ENCODE measurements at regions not wholly inside any gene's neighbourhood (a gene's known extent, or its start where the extent isn't known, plus 50 kb on each side); places are given as distances from the start of the nearest gene placed in this dataset.

GRCh38 chr21:25402134-25402961 lies 204.9 kb downstream of the MRPL39 start:
- H3K27me3 ChIP-seq (ENCODE audit: insufficient read depth, low read length) = no peaks in the 10 kb centered on the region
- H3K4me1 ChIP-seq (ENCODE audit: insufficient read depth, low read length) = no peaks in the 10 kb centered on the region
- no peaks in the 10 kb centered on the region for H3K36me3 ChIP-seq (ENCODE audit: insufficient read depth, low read length)
- H3K27ac ChIP-seq (ENCODE audit: low read depth, low read length) = no peak overlapping the region
- no peak overlapping the region for H3K4me3 ChIP-seq (ENCODE audit: low read length)
- H3K9me3 ChIP-seq (ENCODE audit: insufficient read depth, low read depth, low read length) = no peaks in the 10 kb centered on the region
- H3K9ac ChIP-seq (ENCODE audit: low read depth, low read length) = no peak overlapping the region
- WGBS = 88% methylated on average over 7 of the region's 7 CpGs

- H3K27ac ChIP-seq (ENCODE audit: low read depth, low read length) = no peak overlapping the region
Observed at GRCh38 chr21:25400427-25400826, 206.9 kb downstream of the MRPL39 start.

GRCh38 chr21:25398630-25399029 lies 208.7 kb downstream of the MRPL39 start:
- 91% methylated on average over 1 of the region's 3 CpGs for WGBS
- Histone ChIP-seq H3K36me3 (ENCODE audit: insufficient read depth, low read length) (no peaks in the 10 kb centered on the region), H3K4me1 (ENCODE audit: insufficient read depth, low read length) (no peaks in the 10 kb centered on the region), H3K27ac (ENCODE audit: low read depth, low read length) (no peak overlapping the region), H3K4me3 (ENCODE audit: low read length) (no peak overlapping the region), H3K27me3 (ENCODE audit: insufficient read depth, low read length) (no peaks in the 10 kb centered on the region), H3K9ac (ENCODE audit: low read depth, low read length) (no peak overlapping the region), H3K9me3 (ENCODE audit: insufficient read depth, low read depth, low read length) (no peaks in the 10 kb centered on the region)

More at GRCh38 chr21:25400427-25400826, 206.9 kb downstream of the MRPL39 start:
- no peaks in the 10 kb centered on the region for H3K4me1 ChIP-seq (ENCODE audit: insufficient read depth, low read length)
- no peak overlapping the region for H3K9ac ChIP-seq (ENCODE audit: low read depth, low read length)
- H3K27me3 ChIP-seq (ENCODE audit: insufficient read depth, low read length) = no peaks in the 10 kb centered on the region
- H3K9me3 ChIP-seq (ENCODE audit: insufficient read depth, low read depth, low read length) = no peaks in the 10 kb centered on the region
- WGBS = 85% methylated on average over 1 of the region's 1 CpG
- H3K4me3 ChIP-seq (ENCODE audit: low read length) = no peak overlapping the region
- H3K36me3 ChIP-seq (ENCODE audit: insufficient read depth, low read length) = no peaks in the 10 kb centered on the region

- Histone ChIP-seq H3K4me3 (ENCODE audit: low read length) (no peak overlapping the region), H3K9ac (ENCODE audit: low read depth, low read length) (no peak overlapping the region), H3K9me3 (ENCODE audit: insufficient read depth, low read depth, low read length) (no peaks in the 10 kb centered on the region), H3K4me1 (ENCODE audit: insufficient read depth, low read length) (no peaks in the 10 kb centered on the region), H3K27me3 (ENCODE audit: insufficient read depth, low read length) (no peaks in the 10 kb centered on the region), H3K27ac (ENCODE audit: low read depth, low read length) (no peak overlapping the region), H3K36me3 (ENCODE audit: insufficient read depth, low read length) (no peaks in the 10 kb centered on the region)
- WGBS = 96% methylated on average over 8 of the region's 8 CpGs
Observed at GRCh38 chr21:25396135-25396711, 211.1 kb downstream of the MRPL39 start.

GRCh38 chr21:25391777-25392176 lies 215.5 kb downstream of the MRPL39 start:
- peaks cover 3% of the 10 kb centered on the region; the same call in 1 of the 2 replicates for H3K4me1 ChIP-seq (ENCODE audit: insufficient read depth, low read length)
- 81% methylated on average over 3 of the region's 3 CpGs for WGBS
- no peak overlapping the region for H3K4me3 ChIP-seq (ENCODE audit: low read length)
- H3K9me3 ChIP-seq (ENCODE audit: insufficient read depth, low read depth, low read length) = no peaks in the 10 kb centered on the region
- H3K36me3 ChIP-seq (ENCODE audit: insufficient read depth, low read length) = no peaks in the 10 kb centered on the region
- H3K27me3 ChIP-seq (ENCODE audit: insufficient read depth, low read length) = no peaks in the 10 kb centered on the region
- H3K9ac ChIP-seq (ENCODE audit: low read depth, low read length) = no peak overlapping the region
- H3K27ac ChIP-seq (ENCODE audit: low read depth, low read length) = no peak overlapping the region

GRCh38 chr21:25390701-25391100 lies 216.6 kb downstream of the MRPL39 start:
- no peaks in the 10 kb centered on the region for H3K9me3 ChIP-seq (ENCODE audit: insufficient read depth, low read depth, low read length)
- H3K27me3 ChIP-seq (ENCODE audit: insufficient read depth, low read length) = no peaks in the 10 kb centered on the region
- H3K36me3 ChIP-seq (ENCODE audit: insufficient read depth, low read length) = no peaks in the 10 kb centered on the region
- H3K4me1 ChIP-seq (ENCODE audit: insufficient read depth, low read length) = peaks cover 8% of the 10 kb centered on the region; the same call in 1 of the 2 replicates
- H3K27ac ChIP-seq (ENCODE audit: low read depth, low read length) = no peak overlapping the region
- no peak overlapping the region for H3K9ac ChIP-seq (ENCODE audit: low read depth, low read length)
- no peak overlapping the region for H3K4me3 ChIP-seq (ENCODE audit: low read length)

GRCh38 chr21:25387665-25388064 lies 219.6 kb downstream of the MRPL39 start:
- Histone ChIP-seq H3K9me3 (ENCODE audit: insufficient read depth, low read depth, low read length) (no peaks in the 10 kb centered on the region), H3K36me3 (ENCODE audit: insufficient read depth, low read length) (no peaks in the 10 kb centered on the region), H3K9ac (ENCODE audit: low read depth, low read length) (no peak overlapping the region), H3K4me1 (ENCODE audit: insufficient read depth, low read length) (peaks cover 8% of the 10 kb centered on the region; the same call in 1 of the 2 replicates), H3K27ac (ENCODE audit: low read depth, low read length) (no peak overlapping the region), H3K4me3 (ENCODE audit: low read length) (no peak overlapping the region), H3K27me3 (ENCODE audit: insufficient read depth, low read length) (no peaks in the 10 kb centered on the region)
- 84% methylated on average over 2 of the region's 3 CpGs for WGBS

GRCh38 chr21:25385911-25386474 lies 221.3 kb downstream of the MRPL39 start:
- Histone ChIP-seq H3K4me1 (ENCODE audit: insufficient read depth, low read length) (peaks cover 8% of the 10 kb centered on the region; the same call in 1 of the 2 replicates), H3K9me3 (ENCODE audit: insufficient read depth, low read depth, low read length) (no peaks in the 10 kb centered on the region), H3K27ac (ENCODE audit: low read depth, low read length) (no peak overlapping the region), H3K36me3 (ENCODE audit: insufficient read depth, low read length) (no peaks in the 10 kb centered on the region), H3K9ac (ENCODE audit: low read depth, low read length) (no peak overlapping the region), H3K27me3 (ENCODE audit: insufficient read depth, low read length) (no peaks in the 10 kb centered on the region), H3K4me3 (ENCODE audit: low read length) (no peak overlapping the region)
- 26% methylated on average over 6 of the region's 8 CpGs for WGBS

- H3K4me3 ChIP-seq (ENCODE audit: low read length) = no peak overlapping the region
- H3K27me3 ChIP-seq (ENCODE audit: insufficient read depth, low read length) = no peaks in the 10 kb centered on the region
- H3K9ac ChIP-seq (ENCODE audit: low read depth, low read length) = no peak overlapping the region
- H3K9me3 ChIP-seq (ENCODE audit: insufficient read depth, low read depth, low read length) = no peaks in the 10 kb centered on the region
- no peaks in the 10 kb centered on the region for H3K36me3 ChIP-seq (ENCODE audit: insufficient read depth, low read length)
- WGBS = 80% methylated on average over 3 of the region's 3 CpGs
- peaks cover 8% of the 10 kb centered on the region; the same call in 1 of the 2 replicates for H3K4me1 ChIP-seq (ENCODE audit: insufficient read depth, low read length)
- H3K27ac ChIP-seq (ENCODE audit: low read depth, low read length) = no peak overlapping the region
Observed at GRCh38 chr21:25385341-25385740, 221.9 kb downstream of the MRPL39 start.

GRCh38 chr21:25384782-25385181 lies 222.5 kb downstream of the MRPL39 start:
- Histone ChIP-seq H3K4me1 (ENCODE audit: insufficient read depth, low read length) (peaks cover 8% of the 10 kb centered on the region; the same call in 1 of the 2 replicates), H3K27ac (ENCODE audit: low read depth, low read length) (no peak overlapping the region), H3K9ac (ENCODE audit: low read depth, low read length) (no peak overlapping the region), H3K36me3 (ENCODE audit: insufficient read depth, low read length) (no peaks in the 10 kb centered on the region), H3K4me3 (ENCODE audit: low read length) (no peak overlapping the region), H3K9me3 (ENCODE audit: insufficient read depth, low read depth, low read length) (no peaks in the 10 kb centered on the region), H3K27me3 (ENCODE audit: insufficient read depth, low read length) (no peaks in the 10 kb centered on the region)
- over 99% methylated on average over 4 of the region's 4 CpGs for WGBS

GRCh38 chr21:25383545-25383944 lies 223.7 kb downstream of the MRPL39 start:
- Histone ChIP-seq H3K27ac (ENCODE audit: low read depth, low read length) (no peak overlapping the region), H3K27me3 (ENCODE audit: insufficient read depth, low read length) (no peaks in the 10 kb centered on the region), H3K4me3 (ENCODE audit: low read length) (no peak overlapping the region), H3K9me3 (ENCODE audit: insufficient read depth, low read depth, low read length) (peaks cover 7% of the 10 kb centered on the region; the same call in 1 of the 2 replicates), H3K36me3 (ENCODE audit: insufficient read depth, low read length) (no peaks in the 10 kb centered on the region), H3K4me1 (ENCODE audit: insufficient read depth, low read length) (peaks cover 8% of the 10 kb centered on the region; the same call in 1 of the 2 replicates), H3K9ac (ENCODE audit: low read depth, low read length) (no peak overlapping the region)
- 82% methylated on average over 5 of the region's 5 CpGs for WGBS

All from HUES64 (cell line).